Kidney (tissue), 13 donors: ENCODE measurements at regions not wholly inside any gene's neighbourhood (a gene's known extent, or its start where the extent isn't known, plus 50 kb on each side); places are given as distances from the start of the nearest gene placed in this dataset.

Experiments
- DNase-seq, 5 donors: peaks; one replicate each; pipeline ENCODE4 v3.0.0-alpha.2; 2013 to 2020
- FAIRE-seq: peaks from 2 replicates; lab custom pipeline; 2012; peaks lifted over from hg19 to GRCh38; lab: Jason Lieb, UNC
- H3K27ac ChIP-seq, 2 donors: one replicate each; pipeline ENCODE4 v1.7.0; 2013; ENCODE audit warnings: low read depth in 2 of 2, low read length in 2 of 2, inconsistent platforms in 1 of 2
- H3K27me3 ChIP-seq: one replicate; pipeline ENCODE4 v1.7.1; 2013; ENCODE audit warnings: low read length, inconsistent platforms; ENCODE audit not compliant: control insufficient read depth, insufficient read depth
- H3K36me3 ChIP-seq, 3 donors: one replicate each; pipeline versions ENCODE4 v1.7.0 to v1.7.1; 2013; ENCODE audit warnings: low read length in 3 of 3, control low read depth in 1 of 3, inconsistent platforms in 1 of 3; ENCODE audit not compliant: insufficient read depth in 3 of 3, control insufficient read depth in 2 of 3
- H3K4me1 ChIP-seq, 3 donors: one replicate each; pipeline versions ENCODE4 v1.7.0 to v1.7.1; 2013; ENCODE audit warnings: low read length in 3 of 3, inconsistent platforms in 1 of 3, low read depth in 1 of 3; ENCODE audit not compliant: control insufficient read depth in 2 of 3, insufficient read depth in 2 of 3
- H3K4me3 ChIP-seq, 3 donors: one replicate each; pipeline versions ENCODE4 v1.7.0 to v1.8.1; 2013; ENCODE audit warnings: low read length in 3 of 3, control low read depth in 1 of 3, inconsistent platforms in 1 of 3
- H3K9ac ChIP-seq, 3 donors: one replicate each; pipeline versions ENCODE4 v1.7.0 to v1.7.1; 2013; ENCODE audit warnings: low read length in 3 of 3, control low read depth in 1 of 3, inconsistent platforms in 1 of 3
- H3K9me3 ChIP-seq, 3 donors: one replicate each; pipeline versions ENCODE4 v1.7.0 to v1.7.1; 2013; ENCODE audit warnings: low read length in 3 of 3, control low read depth in 1 of 3, inconsistent platforms in 1 of 3; ENCODE audit not compliant: control insufficient read depth in 2 of 3, insufficient read depth in 1 of 3
- CTCF ChIP-seq: IDR thresholded peaks from 3 replicates; pipeline ENCODE4 v1.5.1; 2012; ENCODE audit warnings: mild to moderate bottlenecking, moderate library complexity, borderline replicate concordance; ENCODE audit not compliant: insufficient read depth; ENCODE audit errors: extremely low read depth
- intact Hi-C: fragments of 100-400 bp; cut with DNase I; formaldehyde crosslinking; loops from one replicate; pipeline ENCODE4 v1.11.1; 2022
- donor health status: control.
- donor health status: control.
- donor health status: control.
- donor health status: control.
- donor health status: control.
- donor health status: DM: yes; HTN: yes; CAD: no.
- donor health status: Normal renal cell carcinoma (clear cell type).

GRCh38 chr2:8157621-8158430 lies 524.0 kb upstream of the ID2 start:
- DNase-seq (no peak), FAIRE-seq (no peak)
- H3K27ac ChIP-seq, result no peak overlapping the region
- H3K9ac ChIP-seq, result no peak overlapping the region
- no peak overlapping the region for H3K4me3 ChIP-seq
- intact Hi-C loops, result no loop called here
- H3K27me3 ChIP-seq, result no peaks in the 10 kb centered on the region
- H3K4me1 ChIP-seq, result peaks cover 0 to 4% (median 2%) of the 10 kb centered on the region in 3 donors
- TF ChIP-seq CTCF, result no peak
- no peaks in the 10 kb centered on the region for H3K36me3 ChIP-seq
- no peaks in the 10 kb centered on the region for H3K9me3 ChIP-seq

GRCh38 chr2:8158711-8159110 lies 523.1 kb upstream of the ID2 start:
- H3K4me1 ChIP-seq, result peaks cover 0 to 4% (median 2%) of the 10 kb centered on the region in 3 donors
- no peaks in the 10 kb centered on the region for H3K36me3 ChIP-seq
- FAIRE-seq (no peak), DNase-seq (no peak)
- intact Hi-C loops, result no loop called here
- no peaks in the 10 kb centered on the region for H3K27me3 ChIP-seq
- H3K27ac ChIP-seq, result no peak overlapping the region
- H3K9ac ChIP-seq, result no peak overlapping the region
- TF ChIP-seq CTCF, result no peak
- H3K9me3 ChIP-seq, result no peaks in the 10 kb centered on the region
- no peak overlapping the region for H3K4me3 ChIP-seq

GRCh38 chr2:8159211-8159965 lies 522.5 kb upstream of the ID2 start:
- Histone ChIP-seq H3K27ac (no peak overlapping the region), H3K9me3 (no peaks in the 10 kb centered on the region), H3K4me1 (peaks cover 0 to 4% (median 2%) of the 10 kb centered on the region in 3 donors), H3K36me3 (no peaks in the 10 kb centered on the region), H3K4me3 (no peak overlapping the region), H3K27me3 (no peaks in the 10 kb centered on the region), H3K9ac (no peak overlapping the region)
- intact Hi-C loops, result no loop called here
- TF ChIP-seq CTCF, result no peak
- no peak for FAIRE-seq
- DNase-seq, result peak in 3 of 5 donors; percentile 31 to 54 (median 43)
